Nephron progenitor cell (in vitro differentiated cells): ENCODE measurements at regions not wholly inside any gene's neighbourhood (a gene's known extent, or its start where the extent isn't known, plus 50 kb on each side); places are given as distances from the start of the nearest gene placed in this dataset.
A peak's percentile ranks its signal among the peaks of the same experiment; 100 is the strongest.

Experiments
- DNase-seq: peaks from one replicate; pipeline ENCODE4 v3.0.0; 2021
- H3K27ac Mint-ChIP-seq: 2 replicates; pipeline ENCODE4 v1.8.0; 2021; ENCODE audit warnings: mild to moderate bottlenecking, moderate library complexity, mixed read lengths
- H3K27me3 Mint-ChIP-seq: 2 replicates; pipeline ENCODE4 v1.8.0; 2021; ENCODE audit warnings: mild to moderate bottlenecking, low read depth, mixed read lengths; ENCODE audit not compliant: poor library complexity
- H3K36me3 Mint-ChIP-seq: 2 replicates; pipeline ENCODE4 v1.8.0; 2021; ENCODE audit warnings: low read depth, mixed read lengths
- H3K4me1 Mint-ChIP-seq: 2 replicates; pipeline ENCODE4 v1.8.0; 2021; ENCODE audit warnings: mixed read lengths
- H3K4me3 Mint-ChIP-seq: 2 replicates; pipeline ENCODE4 v1.8.0; 2021; ENCODE audit warnings: mild to moderate bottlenecking, moderate library complexity, mixed read lengths
- H3K9me3 Mint-ChIP-seq: 2 replicates; pipeline ENCODE4 v1.8.0; 2021; ENCODE audit warnings: mild to moderate bottlenecking, moderate library complexity, mixed read lengths
- TF ChIP-seq, protein P1 (sequence below): fragments of 200-600 bp; sonication (generic); IDR thresholded peaks from 2 replicates; pipeline ENCODE4 v1.5.0; 2021; ENCODE audit warnings: antibody characterized with exemption

GRCh38 chr1:222865718-222866117 lies 50.9 kb downstream of the DISP1 start:
- Mint-ChIP-seq H3K27me3 (no peaks in the 10 kb centered on the region), H3K4me1 (peaks cover 17% of the 10 kb centered on the region), H3K4me3 (no peak overlapping the region), H3K36me3 (no peaks in the 10 kb centered on the region), H3K9me3 (no peaks in the 10 kb centered on the region), H3K27ac (peak overlapping the region; percentile 34)
- DNase-seq: no peak
- TF ChIP-seq, protein P1, sequence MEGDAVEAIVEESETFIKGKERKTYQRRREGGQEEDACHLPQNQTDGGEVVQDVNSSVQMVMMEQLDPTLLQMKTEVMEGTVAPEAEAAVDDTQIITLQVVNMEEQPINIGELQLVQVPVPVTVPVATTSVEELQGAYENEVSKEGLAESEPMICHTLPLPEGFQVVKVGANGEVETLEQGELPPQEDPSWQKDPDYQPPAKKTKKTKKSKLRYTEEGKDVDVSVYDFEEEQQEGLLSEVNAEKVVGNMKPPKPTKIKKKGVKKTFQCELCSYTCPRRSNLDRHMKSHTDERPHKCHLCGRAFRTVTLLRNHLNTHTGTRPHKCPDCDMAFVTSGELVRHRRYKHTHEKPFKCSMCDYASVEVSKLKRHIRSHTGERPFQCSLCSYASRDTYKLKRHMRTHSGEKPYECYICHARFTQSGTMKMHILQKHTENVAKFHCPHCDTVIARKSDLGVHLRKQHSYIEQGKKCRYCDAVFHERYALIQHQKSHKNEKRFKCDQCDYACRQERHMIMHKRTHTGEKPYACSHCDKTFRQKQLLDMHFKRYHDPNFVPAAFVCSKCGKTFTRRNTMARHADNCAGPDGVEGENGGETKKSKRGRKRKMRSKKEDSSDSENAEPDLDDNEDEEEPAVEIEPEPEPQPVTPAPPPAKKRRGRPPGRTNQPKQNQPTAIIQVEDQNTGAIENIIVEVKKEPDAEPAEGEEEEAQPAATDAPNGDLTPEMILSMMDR: no peak

DNA sequence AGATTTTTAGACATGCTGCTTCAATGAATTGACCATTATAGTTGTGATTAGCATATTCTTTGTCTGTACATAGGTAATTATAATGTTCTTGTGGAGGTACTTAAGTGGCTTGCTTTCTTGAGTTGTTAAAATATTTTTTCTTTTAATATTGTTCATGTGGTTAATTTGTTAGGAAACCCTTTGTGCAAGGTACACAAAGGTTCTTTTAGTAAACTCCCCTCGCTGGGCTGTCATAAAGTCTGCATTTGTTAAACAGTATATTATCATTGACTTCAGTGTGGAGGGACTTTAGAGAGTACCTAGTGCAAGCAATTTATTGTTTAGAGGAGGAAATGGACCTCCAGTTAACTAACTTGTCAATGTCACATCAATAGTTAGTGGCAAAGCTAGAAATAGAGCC lies 52.5 kb downstream of the DISP1 start:
- Mint-ChIP-seq H3K4me1 (peaks cover 17% of the 10 kb centered on the region), H3K4me3 (no peak overlapping the region), H3K36me3 (peaks cover 2% of the 10 kb centered on the region), H3K9me3 (peaks cover 2% of the 10 kb centered on the region), H3K27me3 (no peaks in the 10 kb centered on the region), H3K27ac (no peak overlapping the region)
- no peak for DNase-seq
- TF ChIP-seq, protein P1: no peak

GRCh38 chr1:222876182-222876581 lies 61.3 kb downstream of the DISP1 start:
- peaks cover 53% of the 10 kb centered on the region for H3K36me3 Mint-ChIP-seq
- DNase-seq: no peak
- no peaks in the 10 kb centered on the region for H3K4me1 Mint-ChIP-seq
- no peaks in the 10 kb centered on the region for H3K27me3 Mint-ChIP-seq
- no peak overlapping the region for H3K27ac Mint-ChIP-seq
- peaks cover 30% of the 10 kb centered on the region for H3K9me3 Mint-ChIP-seq
- H3K4me3 Mint-ChIP-seq: no peak overlapping the region
- TF ChIP-seq, protein P1: no peak

DNA sequence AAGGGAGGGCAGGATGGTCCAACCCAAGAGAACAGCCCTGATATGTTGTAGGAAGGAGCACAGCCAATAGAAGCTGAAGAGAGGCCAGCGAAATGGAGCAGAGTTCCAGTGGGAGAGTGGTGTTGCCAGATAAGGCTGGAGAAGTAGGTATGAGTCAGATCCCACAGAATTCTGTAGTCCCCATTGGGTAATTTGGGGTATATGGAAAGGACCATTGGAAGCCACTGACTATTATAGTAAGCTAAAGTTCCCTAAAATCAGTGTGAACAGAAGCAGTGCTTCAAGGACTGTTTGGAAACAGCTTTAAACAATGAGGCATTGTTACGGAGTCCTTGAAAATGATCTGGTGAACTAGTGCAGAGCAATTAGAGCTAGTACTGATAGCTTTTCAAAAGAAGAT lies 63.0 kb downstream of the DISP1 start:
- no peak for DNase-seq
- H3K27ac Mint-ChIP-seq: peak overlapping the region; percentile 8
- H3K9me3 Mint-ChIP-seq: peaks cover 23% of the 10 kb centered on the region
- TF ChIP-seq, protein P1: no peak
- H3K27me3 Mint-ChIP-seq: no peaks in the 10 kb centered on the region
- no peak overlapping the region for H3K4me3 Mint-ChIP-seq
- H3K36me3 Mint-ChIP-seq: peaks cover 52% of the 10 kb centered on the region
- H3K4me1 Mint-ChIP-seq: no peaks in the 10 kb centered on the region

- peaks cover 39% of the 10 kb centered on the region for H3K36me3 Mint-ChIP-seq
- no peak overlapping the region for H3K27ac Mint-ChIP-seq
- no peaks in the 10 kb centered on the region for H3K27me3 Mint-ChIP-seq
- H3K9me3 Mint-ChIP-seq: peaks cover 4% of the 10 kb centered on the region
- no peaks in the 10 kb centered on the region for H3K4me1 Mint-ChIP-seq
- H3K4me3 Mint-ChIP-seq: no peak overlapping the region
- TF ChIP-seq, protein P1: no peak
- no peak for DNase-seq
These were observed 65.7 kb downstream of the DISP1 start for GRCh38 chr1:222880587-222880986.

DNA sequence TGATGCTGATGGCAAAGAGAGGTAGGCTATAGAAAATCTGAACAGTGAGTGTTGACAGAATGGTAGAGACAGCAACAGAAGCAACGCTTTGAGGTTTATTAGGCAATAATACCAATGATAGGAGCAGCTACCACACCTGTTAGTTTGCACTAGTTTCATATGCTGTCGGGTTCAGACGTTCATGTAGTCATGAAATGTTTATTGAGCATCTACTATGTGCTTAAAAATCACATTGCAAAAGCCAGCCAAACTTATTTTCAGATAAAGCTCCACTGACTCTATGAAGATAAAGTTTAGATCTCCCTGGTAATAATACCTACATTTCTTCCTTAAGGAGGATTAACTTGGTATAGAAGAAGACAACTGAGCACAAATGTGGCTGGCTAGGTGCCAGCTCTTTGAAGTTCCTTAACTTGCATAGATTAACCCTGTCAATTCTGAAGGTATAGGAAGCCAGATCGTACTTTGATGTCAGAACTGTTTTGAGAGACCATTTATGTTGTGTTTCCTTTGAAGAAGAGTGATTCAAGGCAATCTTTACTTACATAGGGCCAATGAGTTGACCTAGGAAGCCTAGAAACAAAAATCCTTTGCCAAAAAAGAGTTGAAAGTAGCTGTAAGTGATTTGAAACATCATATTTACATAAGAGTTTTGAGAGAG lies 71.5 kb downstream of the DISP1 start:
- DNase-seq: no peak
- Mint-ChIP-seq H3K27ac (peak overlapping the region; percentile 73), H3K4me3 (no peak overlapping the region), H3K36me3 (peaks cover 16% of the 10 kb centered on the region), H3K9me3 (no peaks in the 10 kb centered on the region), H3K27me3 (no peaks in the 10 kb centered on the region), H3K4me1 (peaks cover 12% of the 10 kb centered on the region)
- TF ChIP-seq, protein P1: no peak
